D341Med (cell line): ENCODE measurements at regions not wholly inside any gene's neighbourhood (a gene's known extent, or its start where the extent isn't known, plus 50 kb on each side); places are given as distances from the start of the nearest gene placed in this dataset.
"Not testable (repeated sequence)": the region's sequence is repeated elsewhere in the genome, so short reads cannot be mapped to it uniquely, and the experiment has no call there.

Experiments
- DNase-seq: peaks from one replicate; pipeline ENCODE4 v3.0.0; 2012; ENCODE audit warnings: low spot score

DNA sequence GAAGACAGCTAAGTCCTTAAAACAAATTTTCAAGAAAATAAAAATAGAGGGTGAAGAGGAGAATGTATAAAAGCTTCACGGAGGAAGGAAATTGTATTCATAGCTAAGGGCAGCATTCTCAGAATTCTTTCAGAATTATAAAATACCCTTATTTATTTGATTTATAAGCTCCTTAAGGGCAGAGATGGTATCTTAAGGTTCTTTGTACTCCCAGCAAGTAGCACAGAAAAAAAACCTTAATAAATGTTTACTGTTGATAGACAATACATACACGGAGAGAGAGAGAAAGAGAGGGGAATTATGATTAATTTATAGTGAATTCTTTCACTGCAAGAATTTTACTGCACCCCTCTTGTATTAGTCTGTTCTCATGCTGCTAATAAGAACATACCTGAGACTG is 375.6 kb upstream of the CCDC54 start:
- no peak for DNase-seq

DNA sequence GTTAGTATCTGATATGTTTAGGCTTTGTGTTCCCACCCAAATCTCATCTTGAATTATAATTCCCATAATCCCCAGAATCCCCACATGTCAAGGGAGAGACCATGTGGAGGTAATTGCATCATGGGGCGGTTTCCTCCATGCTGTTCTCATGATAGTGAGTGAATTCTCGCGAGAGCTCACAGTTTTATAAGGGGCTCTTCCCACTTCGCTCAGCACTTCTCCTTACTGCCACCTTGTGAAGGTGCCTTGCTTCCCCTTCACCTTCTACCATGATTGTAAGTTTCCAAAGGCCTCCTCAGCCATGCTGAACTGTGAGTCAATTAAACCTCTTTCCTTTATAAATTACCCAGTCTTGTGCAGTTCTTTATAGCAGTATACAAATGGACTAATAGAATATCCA is 371.9 kb upstream of the CCDC54 start:
- not testable (repeated sequence) for DNase-seq

DNA sequence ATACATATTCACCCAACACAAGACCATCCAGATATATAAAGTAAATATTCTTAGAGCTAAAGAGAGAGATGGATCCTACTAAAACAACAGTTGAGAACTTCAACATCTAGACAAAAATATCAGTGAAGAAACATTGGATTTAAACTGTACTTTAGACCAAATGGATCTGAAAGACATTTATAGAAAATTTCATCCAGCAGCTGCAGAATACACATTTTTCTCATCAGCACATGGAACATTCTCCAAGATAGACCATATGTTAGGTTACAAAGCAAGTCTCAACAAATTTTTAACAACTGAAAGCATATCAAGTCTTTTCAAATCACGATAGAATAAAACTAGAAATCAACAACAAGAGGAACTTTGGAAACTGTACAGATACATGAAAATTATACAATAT is 369.0 kb upstream of the CCDC54 start:
- no peak for DNase-seq

DNA sequence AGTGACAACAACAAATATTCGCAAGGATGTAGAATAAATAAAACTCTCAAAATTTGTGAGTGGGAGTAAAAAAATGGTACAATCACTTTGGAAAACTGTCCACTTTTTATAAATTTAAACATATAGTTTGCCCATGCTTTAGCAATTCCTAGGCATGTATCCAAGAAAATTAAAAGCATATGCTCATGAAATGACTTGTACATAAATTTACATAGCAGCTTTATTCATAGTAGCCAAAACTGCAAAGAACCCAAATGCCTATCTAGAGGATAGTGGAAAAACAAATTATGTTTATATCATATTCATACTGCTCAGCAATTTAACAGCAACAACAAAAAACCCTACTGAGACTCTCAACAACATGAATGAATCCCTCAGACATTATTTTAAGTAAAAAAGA is 363.6 kb upstream of the CCDC54 start:
- no peak for DNase-seq

DNA sequence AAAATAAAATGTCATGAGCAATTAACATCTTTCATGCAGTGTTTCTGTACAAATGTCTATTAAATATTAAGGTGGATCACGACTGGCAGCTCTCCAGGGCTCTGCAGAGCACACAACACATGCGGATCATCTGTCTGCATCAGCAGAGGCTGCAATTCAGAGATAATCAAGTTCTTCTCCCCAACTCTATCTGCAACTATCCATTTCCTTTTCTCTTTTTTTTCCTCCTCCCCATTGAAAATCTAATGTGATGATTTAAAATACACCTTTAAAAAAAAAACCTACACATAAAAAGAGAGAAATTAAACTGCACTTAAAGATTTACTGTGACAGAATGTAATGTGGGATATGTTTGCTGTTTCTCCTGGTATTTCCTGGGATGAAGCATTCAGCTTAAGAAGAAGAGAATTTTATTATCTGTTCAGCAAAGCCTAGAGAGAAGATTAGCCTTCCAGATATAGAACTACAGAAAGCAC is 352.6 kb upstream of the CCDC54 start:
- DNase-seq = no peak

DNA sequence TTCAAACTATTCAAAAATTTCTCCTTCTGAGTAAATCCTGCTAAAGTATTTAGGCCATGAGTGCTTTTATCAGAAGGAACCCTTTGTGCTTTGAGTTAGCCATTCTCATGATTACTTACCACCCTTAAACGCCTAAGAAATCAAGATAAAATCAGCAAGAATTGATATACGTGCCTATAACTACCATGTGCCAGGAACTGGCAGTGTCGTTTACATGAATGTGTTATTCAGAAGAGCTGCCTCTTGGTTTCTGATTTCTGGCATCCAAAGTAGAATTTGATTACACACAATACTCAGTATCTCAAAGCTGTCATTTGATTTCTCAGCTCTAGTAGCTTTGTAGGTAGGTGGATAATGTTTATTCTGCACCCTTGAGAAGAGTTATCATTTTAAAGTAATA is 351.3 kb upstream of the CCDC54 start:
- DNase-seq = no peak

DNA sequence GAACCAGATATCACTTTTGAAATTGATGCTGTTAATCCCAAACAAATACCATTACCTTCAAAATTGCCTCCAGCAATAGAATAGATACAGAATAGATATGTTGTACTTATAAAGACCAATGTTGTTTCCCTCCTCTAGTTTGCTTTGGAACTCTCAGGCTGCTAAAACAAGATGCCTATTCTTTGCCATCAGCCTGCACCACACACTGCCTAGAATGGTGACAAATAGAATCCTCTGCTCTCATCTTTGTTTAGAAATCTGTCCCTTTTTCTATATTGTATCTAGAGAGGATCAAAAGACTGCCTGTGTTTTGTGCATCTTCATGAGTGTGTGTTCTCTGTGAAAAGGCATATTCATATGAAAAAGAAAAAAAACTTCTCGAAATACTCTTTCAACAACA is 349.2 kb upstream of the CCDC54 start:
- no peak for DNase-seq

DNA sequence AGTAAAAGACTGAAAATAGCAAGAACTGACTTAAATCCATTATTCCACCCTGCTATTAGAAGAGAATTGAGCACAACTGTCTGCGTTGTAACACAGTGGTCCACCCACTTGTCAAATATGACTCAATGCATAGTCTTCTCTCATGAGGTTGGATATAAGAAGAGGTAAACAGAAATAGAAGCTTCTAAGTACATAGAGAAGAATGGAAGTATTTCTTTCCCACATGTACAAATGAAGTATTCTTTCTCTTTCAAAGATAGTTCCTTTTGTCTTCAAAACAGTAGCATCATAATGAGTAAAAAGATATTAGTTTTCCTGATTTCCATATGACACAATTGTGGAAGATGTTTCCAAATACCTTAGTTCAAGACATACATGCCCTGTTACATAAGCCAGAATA is 348.6 kb upstream of the CCDC54 start:
- DNase-seq = no peak

DNA sequence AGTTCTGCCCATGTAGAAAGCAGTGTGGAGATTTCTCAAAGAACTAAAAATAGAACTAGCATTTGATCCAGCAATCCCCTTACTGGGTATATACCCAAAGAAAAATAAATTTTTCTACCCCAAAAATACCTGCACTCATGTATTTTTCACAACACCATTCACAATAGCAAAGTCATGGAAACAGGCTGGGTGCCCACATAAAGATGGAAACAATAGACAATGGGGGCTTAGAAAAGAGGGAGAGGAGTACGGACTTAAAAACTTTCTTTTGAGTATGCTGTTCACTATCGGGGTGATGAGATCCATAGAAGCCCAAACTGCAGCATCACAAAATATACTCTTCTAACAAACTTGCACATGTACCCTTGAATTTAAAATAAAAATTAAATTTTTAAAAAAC is 345.1 kb upstream of the CCDC54 start:
- DNase-seq = no peak

DNA sequence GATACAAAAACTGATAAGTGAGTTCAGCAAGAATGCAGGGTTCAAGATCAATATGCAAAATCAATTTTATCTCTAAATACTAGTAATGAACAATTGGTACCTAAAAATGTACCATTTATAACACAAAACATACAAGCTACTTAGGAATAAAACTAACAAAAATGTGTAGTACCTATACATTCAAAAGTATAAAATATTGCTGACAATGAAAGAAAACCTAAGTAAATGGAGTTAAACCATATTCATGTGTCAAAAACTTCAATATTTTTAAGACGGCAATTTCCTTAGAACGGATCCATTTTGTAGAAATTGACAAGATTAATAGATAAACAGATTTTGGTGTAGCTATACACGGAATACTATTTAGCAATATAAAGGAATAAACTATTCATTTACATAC is 343.1 kb upstream of the CCDC54 start:
- no peak for DNase-seq

DNA sequence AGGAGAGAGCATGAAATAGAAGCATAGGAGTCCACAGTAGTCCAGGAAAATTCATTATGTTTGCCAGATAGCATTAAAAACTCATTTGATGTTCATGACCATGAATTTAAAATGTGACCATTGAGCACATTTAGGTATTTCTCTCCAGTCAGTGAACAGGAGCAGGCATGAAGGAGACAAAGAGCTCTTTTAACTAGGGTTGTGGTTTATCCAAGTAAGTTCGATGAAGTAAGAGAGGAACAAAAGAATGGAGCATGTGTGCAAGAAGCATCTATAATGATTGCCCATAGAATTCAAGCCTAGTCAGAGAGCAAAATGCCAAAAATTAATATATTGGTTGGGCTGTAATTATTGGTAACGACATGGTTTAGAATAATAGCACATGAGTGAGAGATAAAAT is 342.1 kb upstream of the CCDC54 start:
- DNase-seq = no peak

DNA sequence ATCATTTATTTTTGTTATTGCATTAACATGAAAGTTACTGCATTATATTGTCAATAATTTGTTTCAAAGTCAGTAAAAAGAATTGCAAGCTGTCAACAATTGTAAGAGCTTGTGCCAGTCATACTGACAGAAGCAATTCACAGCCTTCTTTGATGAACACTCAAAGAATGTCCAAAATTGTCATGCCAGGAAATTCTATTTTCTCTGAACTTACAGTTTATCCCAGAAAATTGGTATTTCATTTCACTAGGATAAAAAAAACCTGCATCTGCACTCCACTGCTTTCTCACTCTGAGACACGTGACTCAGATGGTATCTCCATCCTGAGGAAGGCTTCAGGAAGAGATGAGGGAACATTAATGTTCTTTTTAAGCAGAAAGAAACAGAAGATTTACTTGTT is 332.6 kb upstream of the CCDC54 start:
- DNase-seq = no peak

DNA sequence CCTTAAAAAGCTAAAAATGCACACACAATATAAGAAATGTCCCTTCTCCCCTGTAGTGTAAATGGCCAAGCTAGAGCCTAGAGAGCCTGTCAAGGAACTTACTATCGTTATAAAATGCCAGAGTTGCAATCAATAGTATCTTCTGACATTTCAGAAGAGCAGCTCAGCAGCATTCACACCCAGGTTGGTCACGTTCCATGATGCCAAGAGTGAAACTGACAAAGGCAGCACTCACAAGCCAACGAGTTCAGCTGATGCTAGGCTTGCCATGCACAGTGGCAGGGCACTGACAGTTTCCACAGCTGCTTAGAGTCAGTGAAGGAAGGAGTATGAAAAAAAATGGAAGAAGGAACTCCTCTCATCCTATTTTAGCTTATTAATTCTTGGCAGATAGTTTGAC is 331.4 kb upstream of the CCDC54 start:
- no peak for DNase-seq

DNA sequence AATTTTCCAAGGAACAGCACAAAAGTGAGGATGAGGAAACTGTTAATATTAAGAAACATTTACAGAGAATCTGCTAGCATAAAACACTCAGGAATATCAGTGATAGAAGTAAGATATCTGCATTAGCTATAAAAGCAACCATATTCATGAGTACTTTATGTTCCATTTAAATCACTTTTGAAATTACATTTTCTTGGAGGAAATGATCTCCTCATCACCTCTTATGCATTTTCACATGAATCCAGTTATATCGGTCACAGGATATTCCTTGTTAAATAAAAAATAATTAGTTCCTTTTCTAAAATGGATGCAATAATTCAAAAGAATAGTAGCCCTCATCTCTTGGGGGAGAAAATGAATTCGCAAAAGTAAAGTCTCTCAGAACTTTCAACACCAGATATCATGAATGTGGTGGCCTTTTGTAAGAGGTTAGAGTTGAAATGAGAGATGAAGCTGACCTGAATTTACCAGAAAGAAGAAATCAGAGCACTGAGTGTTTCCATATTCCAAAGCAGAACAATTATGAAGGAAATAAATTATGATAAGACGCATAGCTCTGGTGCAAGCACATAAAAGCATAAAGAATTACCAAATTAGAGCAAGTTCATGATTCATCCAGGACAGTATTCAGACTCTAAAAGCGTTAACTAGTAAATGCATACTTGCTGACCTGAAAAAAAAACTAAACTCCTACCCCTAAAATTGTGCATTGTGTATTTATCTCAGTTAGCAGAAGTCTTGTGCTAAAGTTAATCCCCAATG is 321.9 kb upstream of the CCDC54 start:
- DNase-seq = no peak

DNA sequence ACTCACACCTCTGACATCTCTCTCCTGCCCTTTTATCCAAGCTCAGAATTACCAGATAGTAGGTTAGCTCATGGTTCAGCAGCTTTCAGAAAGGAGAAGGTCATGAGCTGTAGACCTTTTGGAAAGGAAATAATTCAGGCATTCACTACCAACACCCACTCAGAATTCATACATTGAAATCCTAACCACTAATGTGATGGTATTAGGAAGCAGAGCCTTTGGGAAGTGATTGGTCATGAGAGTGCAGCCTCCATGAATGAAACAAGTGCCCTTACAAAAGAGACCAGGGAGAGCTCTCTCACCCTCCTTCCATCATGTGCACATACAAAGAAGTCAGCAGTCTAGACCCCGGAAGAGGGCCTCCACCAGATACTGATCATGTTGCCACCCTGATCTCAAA is 315.8 kb upstream of the CCDC54 start:
- no peak for DNase-seq

DNA sequence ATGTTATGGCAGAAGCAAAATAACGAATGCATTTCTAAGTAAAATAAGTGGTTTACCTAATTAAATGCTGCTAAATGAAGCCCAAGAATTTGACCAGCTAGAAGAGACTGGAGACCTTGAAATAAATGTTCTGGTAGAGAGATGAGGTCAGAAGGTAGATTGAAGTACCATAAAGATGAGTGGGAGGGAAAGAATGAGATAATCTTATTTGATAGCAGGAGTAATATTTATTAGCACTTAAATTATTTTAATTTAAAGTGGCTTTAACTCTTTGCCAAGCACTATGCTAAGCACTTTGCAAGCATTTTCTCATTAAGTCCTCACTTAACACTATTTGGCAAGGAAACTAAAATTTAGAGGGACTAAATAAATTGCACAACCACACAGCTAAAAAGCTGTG is 314.9 kb upstream of the CCDC54 start:
- no peak for DNase-seq

DNA sequence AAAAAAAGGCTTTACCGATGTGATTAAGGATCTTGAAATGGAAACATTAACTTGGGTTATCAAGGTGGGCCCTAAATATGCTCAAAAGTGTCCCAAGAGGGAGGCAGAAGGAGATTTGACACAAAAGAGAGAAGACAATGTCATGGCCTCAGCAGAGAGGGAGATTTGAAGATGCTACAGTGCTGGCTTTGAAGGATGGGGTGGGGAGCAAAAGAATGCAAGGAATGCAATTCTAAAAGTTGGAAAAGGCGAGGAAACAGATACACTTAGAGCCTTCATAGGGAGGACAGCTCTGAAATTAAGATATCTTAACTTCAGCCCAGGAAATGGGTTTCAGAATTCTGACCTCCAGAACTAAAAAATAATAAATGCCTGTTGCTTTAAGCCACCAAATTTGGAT is 314.5 kb upstream of the CCDC54 start:
- no peak for DNase-seq

DNA sequence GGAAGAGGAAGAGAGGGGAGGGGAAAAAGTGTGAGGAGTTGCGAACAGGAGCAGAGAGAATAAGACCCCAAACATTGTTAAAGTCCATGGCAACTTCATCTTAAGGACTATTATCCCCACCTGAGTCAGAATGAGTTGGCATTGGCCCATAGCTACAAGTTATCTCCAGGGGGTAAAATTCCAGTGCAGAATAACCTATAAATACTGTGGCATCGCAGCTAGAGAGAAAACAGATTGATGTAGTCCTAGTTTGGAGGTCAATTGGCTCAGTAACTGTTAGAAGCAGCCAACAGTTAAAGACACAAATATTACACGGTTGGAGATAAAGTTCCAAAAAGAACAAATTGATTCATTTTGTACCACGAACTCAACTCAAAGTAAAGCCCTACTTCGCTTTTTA is 313.9 kb upstream of the CCDC54 start:
- DNase-seq = no peak

DNA sequence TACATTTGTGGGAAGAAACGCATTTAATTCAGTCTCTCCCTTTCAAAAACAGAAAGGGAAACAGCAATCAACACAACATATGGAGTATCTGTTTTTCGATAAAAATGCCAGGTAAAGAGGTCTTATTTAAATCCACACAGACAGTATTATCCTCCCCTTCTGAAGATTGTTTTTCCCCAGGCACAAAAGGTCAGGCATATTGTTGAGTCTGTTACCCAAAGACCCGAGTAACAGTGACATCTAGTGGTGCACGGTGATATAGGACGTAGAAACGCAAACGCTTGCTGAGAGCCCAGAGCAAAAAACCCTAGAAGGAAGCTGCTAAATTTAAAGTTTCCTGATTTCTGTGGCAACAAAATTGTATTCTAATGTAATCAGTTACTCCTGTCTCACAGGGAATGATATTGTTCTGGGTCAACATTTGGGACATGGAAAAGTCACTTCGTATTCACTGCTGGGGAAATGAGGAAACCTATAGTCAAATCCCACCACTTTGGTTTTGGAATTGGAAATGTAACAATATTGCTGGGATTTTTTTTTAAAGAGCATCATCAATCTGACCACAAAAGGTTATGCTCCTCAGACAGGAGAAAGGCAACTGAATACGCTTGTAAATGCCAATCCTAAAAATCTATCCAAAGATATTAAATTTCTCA is 312.7 kb upstream of the CCDC54 start:
- DNase-seq = peak; percentile 76

DNA sequence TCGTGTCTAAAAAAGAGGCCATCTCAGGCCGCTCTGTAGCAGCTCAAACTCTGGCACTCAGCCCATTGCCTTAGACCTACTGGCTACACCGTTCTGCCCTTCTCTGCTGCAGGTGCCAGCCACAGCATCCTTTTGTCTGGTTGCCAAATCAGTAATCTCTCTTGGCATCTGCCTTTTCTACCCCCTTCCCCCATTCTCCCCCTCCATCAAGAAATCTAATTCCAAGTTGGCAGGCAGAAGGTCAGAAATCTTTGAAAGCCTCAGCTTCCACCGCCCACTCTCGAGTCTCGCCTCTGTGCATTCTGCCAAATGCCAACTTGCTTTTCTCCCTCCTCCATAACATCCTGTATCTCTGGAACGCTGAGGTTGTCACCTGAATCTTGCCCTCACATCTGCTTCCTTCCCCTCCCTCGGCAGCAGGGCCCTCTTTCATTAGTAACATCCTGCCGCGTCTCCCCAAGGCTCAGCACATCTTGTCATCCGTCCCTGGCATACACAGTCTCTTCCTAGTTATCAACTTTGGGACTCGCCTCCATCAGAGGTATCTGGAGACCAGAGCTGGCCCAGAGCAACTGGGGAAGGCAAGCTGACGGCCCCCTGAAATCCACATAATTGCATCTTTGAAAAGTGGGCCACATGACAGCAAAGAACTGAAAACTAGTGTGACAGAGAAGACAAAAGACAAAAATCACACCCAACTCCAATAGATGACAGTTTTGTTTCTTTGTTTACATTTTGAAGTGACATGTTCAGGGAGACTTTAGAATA is 312.0 kb upstream of the CCDC54 start:
- DNase-seq = peak; percentile 59

DNA sequence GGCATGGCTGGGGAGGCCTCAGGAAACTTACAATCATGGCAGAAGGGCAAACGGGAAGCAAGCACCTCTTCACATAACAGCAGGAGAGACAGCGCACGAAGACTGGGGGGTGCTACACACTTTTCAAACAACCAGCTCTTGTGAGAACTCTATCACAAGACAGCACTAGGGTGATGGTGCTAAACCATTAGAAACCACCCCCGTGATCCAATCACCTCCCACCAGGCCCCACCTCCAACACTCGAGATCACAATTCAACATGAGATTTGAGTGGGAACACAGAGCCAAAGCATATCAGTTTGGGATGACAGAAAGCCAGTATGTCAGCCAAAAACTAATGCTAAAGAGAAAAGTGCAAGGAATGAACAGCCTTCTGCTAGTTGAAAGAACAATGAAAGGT is 309.8 kb upstream of the CCDC54 start:
- no peak for DNase-seq

DNA sequence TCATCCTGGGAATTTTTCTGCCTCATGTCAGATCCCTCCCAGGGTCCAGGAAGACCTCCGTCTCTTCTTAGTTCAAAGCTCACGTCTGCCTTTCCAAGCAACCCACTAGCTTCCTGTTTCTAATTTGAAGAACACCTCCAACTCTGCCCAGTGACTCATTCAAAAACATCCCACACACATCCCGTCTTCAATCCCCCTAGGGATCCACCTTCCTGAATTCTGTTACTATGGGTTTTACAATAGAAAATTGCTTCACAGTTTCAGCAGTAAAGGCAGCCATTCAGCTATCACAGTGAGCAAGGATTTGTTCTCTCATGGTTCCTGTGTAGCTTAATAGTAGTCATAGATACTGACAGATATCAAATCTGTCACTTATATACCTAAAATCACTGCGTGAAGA is 308.3 kb upstream of the CCDC54 start:
- DNase-seq = no peak

DNA sequence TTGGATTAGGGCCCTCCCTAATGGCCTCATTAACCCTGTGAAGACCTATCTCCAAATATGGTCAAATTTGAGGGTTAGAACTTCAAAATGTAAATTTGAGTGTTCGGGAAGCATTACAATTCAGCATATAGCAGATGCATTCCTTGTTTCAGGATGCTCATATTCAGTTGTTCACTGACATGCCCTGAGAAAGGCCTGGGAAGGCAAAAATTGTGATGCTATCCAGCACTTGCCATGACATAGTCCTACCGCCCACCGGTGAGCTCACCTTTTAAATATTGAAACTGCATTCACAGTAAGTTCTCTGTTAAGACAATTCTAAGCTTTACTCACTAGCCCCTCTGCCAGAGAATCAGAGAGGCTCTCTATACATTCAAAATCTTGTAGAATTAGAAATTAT is 300.3 kb upstream of the CCDC54 start:
- DNase-seq = no peak
